Pulmonary artery endothelial cell (primary cell): ENCODE measurements at regions not wholly inside any gene's neighbourhood (a gene's known extent, or its start where the extent isn't known, plus 50 kb on each side); places are given as distances from the start of the nearest gene placed in this dataset.

Experiments
- DNase-seq: peaks from one replicate; pipeline ENCODE4 v3.0.0-alpha.2; 2011; ENCODE audit warnings: low read depth, low spot score

- DNase-seq = no peak
Measured at GRCh38 chr2:33804155-33804554, 205.1 kb upstream of the FAM98A start.

GRCh38 chr2:33796511-33796910 lies 197.4 kb upstream of the FAM98A start:
- DNase-seq = no peak

GRCh38 chr2:33791625-33792024 lies 192.5 kb upstream of the FAM98A start:
- DNase-seq = no peak

- no peak for DNase-seq
Measured at GRCh38 chr2:33788044-33788443, 188.9 kb upstream of the FAM98A start.

- DNase-seq = no peak
Measured at GRCh38 chr2:33786881-33787280, 187.8 kb upstream of the FAM98A start.

GRCh38 chr2:33785201-33786106 lies 186.4 kb upstream of the FAM98A start:
- DNase-seq = no peak

GRCh38 chr2:33784488-33784887 lies 185.4 kb upstream of the FAM98A start:
- no peak for DNase-seq

GRCh38 chr2:33782395-33783230 lies 183.5 kb upstream of the FAM98A start:
- no peak for DNase-seq

GRCh38 chr2:33777786-33778185 lies 178.7 kb upstream of the FAM98A start:
- no peak for DNase-seq

- DNase-seq = no peak
Measured at GRCh38 chr2:33775306-33775705, 176.2 kb upstream of the FAM98A start.

- DNase-seq = no peak
Measured at GRCh38 chr2:33770023-33770422, 170.9 kb upstream of the FAM98A start.

GRCh38 chr2:33766175-33766574 lies 167.1 kb upstream of the FAM98A start:
- no peak for DNase-seq

- DNase-seq = no peak
Measured at GRCh38 chr2:33765122-33765521, 166.0 kb upstream of the FAM98A start.

GRCh38 chr2:33764551-33764950 lies 165.5 kb upstream of the FAM98A start:
- DNase-seq = no peak

GRCh38 chr2:33763671-33764310 lies 164.7 kb upstream of the FAM98A start:
- DNase-seq = no peak

- no peak for DNase-seq
Measured at GRCh38 chr2:33762636-33763035, 163.5 kb upstream of the FAM98A start.

- no peak for DNase-seq
Measured at GRCh38 chr2:33746208-33746800, 147.2 kb upstream of the FAM98A start.

- DNase-seq = no peak
Measured at GRCh38 chr2:33735096-33735495, 136.0 kb upstream of the FAM98A start.

GRCh38 chr2:33730804-33731203 lies 131.7 kb upstream of the FAM98A start:
- no peak for DNase-seq

- no peak for DNase-seq
Measured at GRCh38 chr2:33730193-33730592, 131.1 kb upstream of the FAM98A start.

- no peak for DNase-seq
Measured at GRCh38 chr2:33729353-33729752, 130.3 kb upstream of the FAM98A start.

GRCh38 chr2:33728106-33728505 lies 129.0 kb upstream of the FAM98A start:
- DNase-seq = no peak
